Liver (tissue), 7 donors: ENCODE measurements at regions not wholly inside any gene's neighbourhood (a gene's known extent, or its start where the extent isn't known, plus 50 kb on each side); places are given as distances from the start of the nearest gene placed in this dataset.

ENCODE experiments used
- DNase-seq: peaks from one replicate; pipeline ENCODE4 v3.0.0-alpha.2; 2017; ENCODE audit warnings: low spot score
- H3K27ac ChIP-seq, 2 donors: one replicate each; pipeline ENCODE4 v1.7.0; 2013; ENCODE audit warnings: inconsistent platforms in 2 of 2, low read length in 2 of 2, control low read depth in 1 of 2, low read depth in 1 of 2, mild to moderate bottlenecking in 1 of 2
- H3K27me3 ChIP-seq, 4 donors: one replicate each; pipeline versions ENCODE4 v1.6.1 to v1.7.0; 2013; ENCODE audit warnings: low read length in 3 of 4, inconsistent platforms in 1 of 4, mild to moderate bottlenecking in 1 of 4, moderate library complexity in 1 of 4; ENCODE audit not compliant: control insufficient read depth in 4 of 4, insufficient read depth in 4 of 4
- H3K36me3 ChIP-seq, 4 donors: one replicate each; pipeline versions ENCODE4 v1.6.1 to v1.7.0; 2013; ENCODE audit warnings: low read length in 3 of 4, mild to moderate bottlenecking in 3 of 4, low read depth in 1 of 4, moderate library complexity in 1 of 4; ENCODE audit not compliant: control insufficient read depth in 4 of 4, insufficient read depth in 3 of 4
- H3K4me1 ChIP-seq, 4 donors: one replicate each; pipeline versions ENCODE4 v1.6.1 to v1.7.0; 2013; ENCODE audit warnings: low read length in 3 of 4, mild to moderate bottlenecking in 3 of 4, moderate library complexity in 1 of 4; ENCODE audit not compliant: control insufficient read depth in 4 of 4, insufficient read depth in 4 of 4
- H3K4me3 ChIP-seq, 3 donors: one replicate each; pipeline versions ENCODE4 v1.6.1 to v1.7.0; 2013; ENCODE audit warnings: low read length in 3 of 3, control low read depth in 1 of 3, low read depth in 1 of 3, mild to moderate bottlenecking in 1 of 3
- H3K9ac ChIP-seq, 2 donors: one replicate each; pipeline ENCODE4 v1.7.0; 2013; ENCODE audit warnings: low read length in 2 of 2, mild to moderate bottlenecking in 2 of 2, moderate library complexity in 2 of 2, control low read depth in 1 of 2, low read depth in 1 of 2
- H3K9me3 ChIP-seq, 4 donors: one replicate each; pipeline versions ENCODE4 v1.6.1 to v1.7.0; 2013; ENCODE audit warnings: low read length in 3 of 4; ENCODE audit not compliant: control insufficient read depth in 4 of 4
- EGR1 ChIP-seq, 2 donors: IDR thresholded peaks; 2 replicates each; pipeline ENCODE4 v1.6.1; 2016 to 2018; ENCODE audit warnings: antibody characterized with exemption in 2 of 2, low read depth in 2 of 2
- HNF4G ChIP-seq: IDR thresholded peaks from 2 replicates; pipeline ENCODE4 v1.6.1; 2016; ENCODE audit warnings: antibody characterized with exemption
- RAD21 ChIP-seq, 2 donors: IDR thresholded peaks; 2 replicates each; pipeline ENCODE4 v1.6.1; 2016; ENCODE audit warnings: antibody characterized with exemption in 2 of 2, mild to moderate bottlenecking in 2 of 2
- WGBS: extraction: QIAGEN DNeasy Blood & Tissue Kit; methylation state at CpG from one replicate; pipeline ENCODE4 v1.1.7; 2013; 5-methylcytosine and 5-hydroxymethylcytosine counted together
- TF ChIP-seq, protein P1 (sequence below): IDR thresholded peaks from 2 replicates; pipeline ENCODE4 v1.6.1; 2016; ENCODE audit warnings: antibody characterized with exemption
- TF ChIP-seq, protein P2 (sequence below): IDR thresholded peaks from 2 replicates; pipeline ENCODE4 v1.6.1; 2016; ENCODE audit warnings: antibody characterized with exemption, mild to moderate bottlenecking
- donor health status: healthy.
- donor health status: healthy.
- donor health status: healthy.
- donor health status: healthy.

DNA sequence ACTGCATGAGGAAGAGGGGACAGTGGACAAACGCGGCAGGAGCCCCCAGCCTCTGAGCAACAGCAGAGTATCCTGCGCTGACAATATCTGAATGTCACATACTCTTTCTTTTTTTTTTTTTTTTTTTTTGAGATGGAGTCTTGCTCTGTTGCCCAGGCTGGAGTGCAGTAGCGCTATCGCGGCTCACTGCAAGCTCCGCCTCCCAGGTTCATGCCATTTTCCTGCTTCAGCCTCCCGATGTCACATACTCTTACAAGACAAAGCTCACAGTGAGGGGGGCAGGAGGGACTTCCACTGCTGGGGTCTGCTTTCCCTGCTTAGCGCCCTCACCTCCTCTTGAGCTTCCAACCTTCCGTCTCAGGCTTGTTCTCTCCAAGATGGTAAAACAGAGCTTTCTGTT is 51.2 kb upstream of the TNS3 start:
- 98% methylated on average over 10 of the region's 10 CpGs for WGBS
- no peak for TF ChIP-seq HNF4G
- TF ChIP-seq, protein P1, sequence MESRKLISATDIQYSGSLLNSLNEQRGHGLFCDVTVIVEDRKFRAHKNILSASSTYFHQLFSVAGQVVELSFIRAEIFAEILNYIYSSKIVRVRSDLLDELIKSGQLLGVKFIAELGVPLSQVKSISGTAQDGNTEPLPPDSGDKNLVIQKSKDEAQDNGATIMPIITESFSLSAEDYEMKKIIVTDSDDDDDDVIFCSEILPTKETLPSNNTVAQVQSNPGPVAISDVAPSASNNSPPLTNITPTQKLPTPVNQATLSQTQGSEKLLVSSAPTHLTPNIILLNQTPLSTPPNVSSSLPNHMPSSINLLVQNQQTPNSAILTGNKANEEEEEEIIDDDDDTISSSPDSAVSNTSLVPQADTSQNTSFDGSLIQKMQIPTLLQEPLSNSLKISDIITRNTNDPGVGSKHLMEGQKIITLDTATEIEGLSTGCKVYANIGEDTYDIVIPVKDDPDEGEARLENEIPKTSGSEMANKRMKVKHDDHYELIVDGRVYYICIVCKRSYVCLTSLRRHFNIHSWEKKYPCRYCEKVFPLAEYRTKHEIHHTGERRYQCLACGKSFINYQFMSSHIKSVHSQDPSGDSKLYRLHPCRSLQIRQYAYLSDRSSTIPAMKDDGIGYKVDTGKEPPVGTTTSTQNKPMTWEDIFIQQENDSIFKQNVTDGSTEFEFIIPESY: no peak
- TF ChIP-seq EGR1 (IDR thresholded peaks at IDR 0.05; ENCODE audit: low read depth in 2 of 2): no peak
- TF ChIP-seq, protein P2, sequence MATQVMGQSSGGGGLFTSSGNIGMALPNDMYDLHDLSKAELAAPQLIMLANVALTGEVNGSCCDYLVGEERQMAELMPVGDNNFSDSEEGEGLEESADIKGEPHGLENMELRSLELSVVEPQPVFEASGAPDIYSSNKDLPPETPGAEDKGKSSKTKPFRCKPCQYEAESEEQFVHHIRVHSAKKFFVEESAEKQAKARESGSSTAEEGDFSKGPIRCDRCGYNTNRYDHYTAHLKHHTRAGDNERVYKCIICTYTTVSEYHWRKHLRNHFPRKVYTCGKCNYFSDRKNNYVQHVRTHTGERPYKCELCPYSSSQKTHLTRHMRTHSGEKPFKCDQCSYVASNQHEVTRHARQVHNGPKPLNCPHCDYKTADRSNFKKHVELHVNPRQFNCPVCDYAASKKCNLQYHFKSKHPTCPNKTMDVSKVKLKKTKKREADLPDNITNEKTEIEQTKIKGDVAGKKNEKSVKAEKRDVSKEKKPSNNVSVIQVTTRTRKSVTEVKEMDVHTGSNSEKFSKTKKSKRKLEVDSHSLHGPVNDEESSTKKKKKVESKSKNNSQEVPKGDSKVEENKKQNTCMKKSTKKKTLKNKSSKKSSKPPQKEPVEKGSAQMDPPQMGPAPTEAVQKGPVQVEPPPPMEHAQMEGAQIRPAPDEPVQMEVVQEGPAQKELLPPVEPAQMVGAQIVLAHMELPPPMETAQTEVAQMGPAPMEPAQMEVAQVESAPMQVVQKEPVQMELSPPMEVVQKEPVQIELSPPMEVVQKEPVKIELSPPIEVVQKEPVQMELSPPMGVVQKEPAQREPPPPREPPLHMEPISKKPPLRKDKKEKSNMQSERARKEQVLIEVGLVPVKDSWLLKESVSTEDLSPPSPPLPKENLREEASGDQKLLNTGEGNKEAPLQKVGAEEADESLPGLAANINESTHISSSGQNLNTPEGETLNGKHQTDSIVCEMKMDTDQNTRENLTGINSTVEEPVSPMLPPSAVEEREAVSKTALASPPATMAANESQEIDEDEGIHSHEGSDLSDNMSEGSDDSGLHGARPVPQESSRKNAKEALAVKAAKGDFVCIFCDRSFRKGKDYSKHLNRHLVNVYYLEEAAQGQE: no peak
- TF ChIP-seq RAD21 (IDR thresholded peaks at IDR 0.05): no peak
- no peak overlapping the region for H3K27ac ChIP-seq

More for the DNA sequence above, 51.2 kb upstream of the TNS3 start:
- no peak for DNase-seq
- Histone ChIP-seq H3K27me3 (no peaks in the 10 kb centered on the region), H3K4me1 (peaks cover 0 to 14% (median 7%) of the 10 kb centered on the region in 4 donors), H3K9ac (no peak overlapping the region), H3K36me3 (no peaks in the 10 kb centered on the region), H3K9me3 (no peaks in the 10 kb centered on the region), H3K4me3 (no peak overlapping the region)
